Keratinocyte (primary cell): ENCODE measurements at regions not wholly inside any gene's neighbourhood (a gene's known extent, or its start where the extent isn't known, plus 50 kb on each side); places are given as distances from the start of the nearest gene placed in this dataset.

Experiments used
- CTCF ChIP-seq, 3 experiments: IDR thresholded peaks in 1 of 3; conservative IDR thresholded peaks in 1 of 3; optimal IDR thresholded peaks in 1 of 3; 2 replicates in 2 of 3; 3 replicates in 1 of 3; pipeline versions ENCODE3 to v1.5.1; 2011; ENCODE audit warnings: low read length in 3 of 3, mild to moderate bottlenecking in 3 of 3, moderate library complexity in 2 of 3, control low read depth in 1 of 3, inconsistent platforms in 1 of 3; ENCODE audit not compliant: insufficient read depth in 2 of 3; ENCODE audit errors: extremely low read depth in 1 of 3
- EZH2 ChIP-seq: IDR thresholded peaks from one replicate; pipeline ENCODE4 v1.6.1; 2012; ENCODE audit warnings: inconsistent platforms, mild to moderate bottlenecking, low read length, moderate library complexity

- no peak for TF ChIP-seq CTCF (optimal IDR thresholded peaks at IDR 0.05 in 1 of 3, IDR thresholded peaks at IDR 0.05 in 1 of 3, conservative IDR thresholded peaks at IDR 0.05 in 1 of 3; ENCODE audit: extremely low read depth in 1 of 3, insufficient read depth in 2 of 3, low read length in 3 of 3)
- TF ChIP-seq EZH2, result no peak
Measured at GRCh38 chr5:30850866-30851265, 342.6 kb upstream of the CDH6 start.
